GM19467 (cell line): ENCODE measurements at regions not wholly inside any gene's neighbourhood (a gene's known extent, or its start where the extent isn't known, plus 50 kb on each side); places are given as distances from the start of the nearest gene placed in this dataset.

Experiments used
- ATAC-seq: cut with Tn5 transposase; IDR thresholded peaks from one replicate; pipeline ENCODE4 v1.9.1; 2021; ENCODE audit warnings: mild to moderate bottlenecking, moderate library complexity; ENCODE audit not compliant: unreplicated experiment

DNA sequence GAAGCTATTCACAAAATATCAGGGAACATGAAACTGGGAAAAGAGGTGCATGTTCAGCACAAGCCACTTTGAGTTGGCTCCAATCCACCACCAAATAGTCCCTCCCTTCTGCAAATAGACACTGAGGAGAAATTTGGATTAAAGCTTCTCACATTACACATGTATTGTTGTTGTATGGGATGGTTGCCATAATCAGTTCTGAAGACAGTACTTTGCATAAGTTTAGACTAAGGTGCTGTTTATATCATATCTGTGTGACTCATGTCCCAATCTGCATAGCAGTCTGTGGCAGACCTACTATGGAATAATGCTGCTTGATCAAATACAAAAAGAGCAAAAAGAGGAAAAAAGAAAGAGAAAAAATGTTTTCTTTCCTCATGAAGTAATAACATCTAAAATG, 376.7 kb upstream of the DDI1 start:
- no peak for ATAC-seq

DNA sequence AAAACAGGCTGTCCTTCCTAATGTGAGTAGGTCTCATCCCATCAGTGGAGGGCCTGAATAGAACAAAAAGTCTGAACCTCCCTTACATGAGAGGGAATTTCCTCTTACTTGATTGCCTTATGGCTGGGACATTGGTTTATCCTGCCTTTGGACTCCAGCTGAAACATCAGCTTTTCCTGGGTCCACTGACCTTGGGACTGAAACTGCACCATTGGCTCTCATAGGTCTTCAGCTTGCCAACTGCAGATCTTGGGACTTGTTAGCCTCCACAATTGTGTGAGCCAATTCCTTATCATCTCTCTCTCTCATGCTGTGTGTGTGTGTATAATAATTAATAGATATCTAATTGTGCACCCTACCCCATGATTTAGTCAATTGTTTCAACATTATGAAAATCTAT, 375.3 kb upstream of the DDI1 start:
- ATAC-seq = no peak

DNA sequence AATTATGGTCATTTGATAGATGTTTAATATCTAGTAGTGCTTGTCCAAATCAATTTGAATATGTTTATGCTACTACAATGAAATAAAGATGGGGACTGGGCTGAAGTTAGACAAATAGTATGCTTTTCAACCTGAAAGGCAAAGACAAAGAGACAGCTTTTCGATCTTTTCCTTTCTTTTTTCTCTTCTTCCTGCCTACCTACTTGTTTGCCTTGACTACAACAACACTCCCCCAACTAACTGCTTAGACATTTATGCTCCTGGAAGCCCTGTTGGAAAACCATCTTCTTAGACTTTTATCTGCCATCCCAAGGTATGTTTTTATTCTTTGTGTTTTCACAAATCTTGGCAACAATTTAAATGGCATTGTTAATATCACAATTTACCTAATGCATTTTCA, 374.4 kb upstream of the DDI1 start:
- ATAC-seq = no peak

DNA sequence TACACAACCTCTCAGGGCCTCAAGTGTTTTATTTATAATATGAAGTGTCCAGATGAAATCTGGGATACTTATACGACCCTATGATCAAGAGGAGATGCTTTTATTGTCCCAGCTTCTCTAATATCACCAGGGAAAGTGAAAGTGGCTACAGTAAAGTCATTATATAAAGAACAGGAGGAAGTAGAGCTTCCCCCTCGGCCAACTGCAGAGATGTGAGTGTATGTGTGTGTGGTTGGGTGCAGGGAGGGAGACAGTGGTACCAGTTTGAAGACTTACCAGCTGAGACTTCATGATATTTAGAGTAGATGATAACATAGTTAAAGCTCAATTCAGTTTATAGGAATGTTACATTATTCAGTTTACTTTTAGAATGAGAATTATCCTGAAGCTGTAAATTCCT, 373.6 kb upstream of the DDI1 start:
- no peak for ATAC-seq

DNA sequence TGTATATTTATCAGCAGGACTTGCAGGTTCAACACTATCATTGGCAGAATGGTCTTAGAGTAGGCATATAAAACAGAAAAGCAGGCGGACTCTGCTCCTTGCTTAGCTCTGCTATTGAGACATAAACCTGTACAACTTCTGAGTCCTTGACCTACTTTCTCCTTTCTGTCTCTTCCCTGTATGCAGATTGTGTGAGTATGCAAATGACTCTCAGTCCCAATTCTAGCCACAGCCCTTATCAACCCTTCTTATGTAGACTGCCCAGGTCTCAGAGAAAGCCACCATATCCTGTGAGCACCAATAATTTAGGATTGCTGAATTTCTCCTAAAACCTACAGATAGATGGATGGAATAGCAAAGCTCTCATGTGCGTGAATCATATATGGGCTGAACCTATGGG, 367.6 kb upstream of the DDI1 start:
- ATAC-seq = no peak

DNA sequence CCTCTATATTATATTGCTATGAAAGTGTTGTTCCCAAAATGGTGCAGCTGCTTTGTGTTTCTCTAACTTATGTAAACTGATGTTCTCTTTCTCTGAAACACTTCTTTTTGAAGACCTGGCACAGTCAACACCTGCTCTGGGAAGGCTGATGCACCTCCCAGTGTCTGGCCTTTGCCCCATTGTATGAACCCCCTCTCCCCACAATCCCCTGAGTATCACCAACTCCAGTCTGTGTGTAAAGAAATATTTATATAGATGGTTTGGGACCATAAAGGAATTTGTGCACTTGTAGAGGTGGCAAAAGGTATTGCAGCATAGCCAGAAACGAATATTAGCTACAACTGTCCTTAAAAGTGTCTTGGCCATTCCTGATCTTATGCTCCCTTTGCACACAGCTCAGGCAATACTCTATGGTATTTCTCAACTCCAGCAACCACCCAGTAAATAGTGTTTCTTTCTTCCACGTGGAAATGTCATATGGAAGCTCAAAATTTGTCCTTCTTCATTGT, 365.2 kb upstream of the DDI1 start:
- no peak for ATAC-seq

DNA sequence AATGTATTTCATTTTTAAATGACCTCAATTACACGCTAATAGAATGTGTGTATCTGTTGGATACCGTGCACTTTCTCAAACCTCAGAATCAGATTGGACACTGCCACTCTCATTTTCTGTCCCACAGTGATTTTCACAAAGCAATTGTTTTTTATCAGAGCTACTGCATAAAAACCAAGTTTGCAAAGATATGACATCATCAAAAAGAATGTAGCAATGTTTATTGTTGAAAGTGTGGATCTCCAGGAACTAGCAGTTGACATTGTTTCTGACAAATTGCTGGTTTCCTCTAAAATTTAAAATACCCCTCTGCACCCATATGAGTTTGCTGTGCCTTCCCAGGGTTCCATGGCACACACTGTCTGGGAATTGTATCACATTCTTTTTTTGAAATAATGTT, 362.7 kb upstream of the DDI1 start:
- ATAC-seq = no peak

DNA sequence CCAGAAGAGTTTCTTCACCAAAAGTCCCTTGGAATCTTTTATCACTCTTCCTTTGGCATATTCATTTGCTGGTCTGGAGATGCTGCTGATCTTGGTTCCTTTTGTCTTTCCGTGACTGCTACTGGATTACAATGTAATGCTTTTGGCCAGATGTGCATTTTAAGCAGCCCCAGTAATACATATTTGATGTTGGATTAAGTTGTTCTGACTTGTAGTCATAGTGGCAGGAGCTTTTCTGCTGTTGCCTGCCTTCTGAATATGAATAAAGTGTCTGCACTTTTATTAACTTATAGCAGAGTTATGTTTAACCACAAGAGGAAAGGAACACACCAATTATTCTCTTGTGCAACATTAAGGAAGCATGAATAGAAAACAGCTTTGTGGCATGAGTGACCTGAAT, 360.0 kb upstream of the DDI1 start:
- ATAC-seq = no peak

DNA sequence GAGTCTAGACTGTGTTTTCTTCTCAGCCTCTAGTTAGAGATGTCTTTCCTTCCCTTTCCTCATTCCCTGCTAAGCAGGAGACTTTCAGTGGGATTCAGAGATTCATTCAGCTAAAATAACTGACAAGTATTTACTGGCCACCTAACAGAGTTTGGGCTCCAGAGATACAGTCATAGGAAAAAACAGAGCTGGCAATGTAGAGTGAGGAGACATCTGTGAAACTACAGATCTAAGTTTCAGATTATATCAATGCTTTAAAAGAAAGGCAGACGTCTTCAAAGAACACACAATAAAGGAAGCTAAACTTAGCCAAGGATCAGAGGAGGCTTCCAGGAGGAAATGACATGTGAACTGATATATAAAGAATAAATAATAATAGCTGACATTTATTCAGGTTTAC, 355.6 kb upstream of the DDI1 start:
- no peak for ATAC-seq

DNA sequence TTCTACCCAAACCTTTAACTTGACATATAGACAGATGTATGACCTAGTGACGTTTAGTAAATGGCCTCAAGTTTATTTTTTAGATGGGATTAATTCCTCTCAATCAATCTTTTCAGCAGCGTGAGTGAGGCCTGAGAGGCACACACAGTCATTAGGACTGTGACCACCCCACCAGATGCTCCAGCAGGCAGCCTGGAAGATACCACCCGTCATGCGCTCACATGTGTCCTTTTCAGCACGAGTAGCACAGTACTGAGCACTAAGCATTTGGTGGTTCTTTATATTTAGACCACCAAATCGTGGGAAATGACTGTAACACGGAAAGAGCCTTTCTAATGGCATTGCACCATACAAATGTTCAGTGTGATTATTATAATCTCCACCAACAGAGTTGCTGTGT, 354.6 kb upstream of the DDI1 start:
- ATAC-seq = peak; percentile 10

DNA sequence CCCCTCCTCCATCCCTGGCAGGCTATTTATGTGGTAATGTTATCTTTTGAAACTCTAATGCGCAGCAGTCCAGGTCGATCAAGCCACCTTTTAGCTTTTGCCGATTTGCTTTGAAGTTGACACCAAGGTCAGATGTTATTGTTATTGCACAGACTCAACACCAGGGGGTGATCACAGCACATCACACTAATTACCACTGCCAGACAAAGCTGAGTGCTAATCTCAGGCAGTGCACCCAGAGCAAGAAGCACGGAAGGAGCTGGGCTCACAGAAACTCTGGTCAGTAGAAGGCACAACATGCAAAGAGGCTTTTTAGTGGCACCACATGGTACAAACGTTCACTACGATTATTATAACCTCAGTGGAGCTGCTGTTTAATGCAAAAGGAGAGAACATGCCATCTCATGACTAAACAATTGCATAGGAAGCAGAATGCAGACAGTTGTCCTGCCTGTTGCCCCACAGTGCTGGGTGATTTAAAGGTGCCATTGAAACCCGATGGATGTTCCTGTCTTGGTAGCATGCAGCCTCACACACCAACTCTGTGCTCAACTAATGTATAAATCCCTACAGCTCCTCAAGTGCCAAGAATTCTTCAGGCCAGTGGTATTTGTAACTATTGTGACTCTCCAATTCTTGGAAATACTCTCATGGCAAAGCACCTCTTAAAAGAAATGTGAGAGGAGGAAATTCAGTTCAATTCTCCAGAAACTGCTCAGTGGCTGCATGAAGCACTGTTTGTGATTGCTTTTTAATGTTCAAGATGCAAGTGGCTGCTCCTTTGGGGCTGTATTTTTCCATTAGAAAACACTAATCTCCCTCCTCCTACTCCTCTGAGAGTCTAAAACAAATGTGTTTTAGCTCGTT, 353.9 kb upstream of the DDI1 start:
- peak; percentile 95 for ATAC-seq

DNA sequence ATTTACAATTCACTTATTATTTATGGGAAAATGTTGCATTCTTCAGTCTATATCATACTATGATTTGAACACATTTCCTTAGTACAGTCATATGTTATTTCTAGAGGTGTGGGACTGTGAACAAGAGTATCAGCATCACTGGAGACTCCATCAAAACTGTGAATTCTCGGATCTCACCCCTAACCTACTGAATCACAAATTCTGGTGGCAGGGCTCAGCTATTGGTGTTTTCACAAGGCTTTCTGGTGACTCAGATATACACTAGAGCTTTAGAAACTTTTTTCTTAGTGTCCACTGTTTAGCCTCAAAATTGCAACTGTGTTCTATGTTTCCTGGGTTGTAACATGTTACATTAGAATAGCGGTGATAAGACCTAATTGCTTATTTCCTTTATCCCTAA, 352.9 kb upstream of the DDI1 start:
- ATAC-seq = no peak

DNA sequence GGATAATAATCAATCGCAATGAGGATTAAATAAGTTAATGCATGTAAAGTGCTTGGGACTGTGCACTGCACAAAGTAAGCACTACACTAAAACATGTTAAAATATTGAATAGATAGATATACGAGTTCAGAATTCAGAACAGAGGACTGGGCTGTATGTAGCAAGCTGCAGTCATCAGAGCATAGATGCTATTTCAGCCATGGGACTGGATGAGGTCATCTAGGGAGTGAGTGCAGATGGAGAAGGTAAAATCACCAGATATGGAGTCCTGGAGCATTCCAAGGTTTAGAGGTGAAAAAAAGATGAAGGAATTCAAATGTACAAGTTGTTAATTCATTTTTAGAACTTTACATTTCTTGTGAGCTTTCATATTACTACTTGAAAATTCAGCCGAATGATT, 347.5 kb upstream of the DDI1 start:
- ATAC-seq = no peak

DNA sequence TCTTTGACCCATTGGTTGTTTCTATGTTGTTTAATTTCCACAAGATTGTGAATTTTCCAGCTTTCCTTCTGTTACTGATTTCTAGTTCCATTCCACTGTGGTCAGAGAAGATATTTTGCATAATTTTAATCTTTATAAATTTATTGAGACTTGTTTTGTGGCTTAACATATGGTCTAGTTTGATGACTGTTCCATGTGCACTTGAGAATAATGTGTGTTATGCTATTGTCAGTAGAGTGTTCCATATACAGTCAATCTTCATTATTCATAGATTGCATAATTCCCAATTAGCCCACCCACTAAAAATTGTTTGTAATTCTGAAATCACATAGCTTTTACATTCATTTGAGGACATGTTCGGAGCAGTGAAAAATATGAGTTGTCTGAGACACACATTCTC, 346.1 kb upstream of the DDI1 start:
- ATAC-seq = no peak

DNA sequence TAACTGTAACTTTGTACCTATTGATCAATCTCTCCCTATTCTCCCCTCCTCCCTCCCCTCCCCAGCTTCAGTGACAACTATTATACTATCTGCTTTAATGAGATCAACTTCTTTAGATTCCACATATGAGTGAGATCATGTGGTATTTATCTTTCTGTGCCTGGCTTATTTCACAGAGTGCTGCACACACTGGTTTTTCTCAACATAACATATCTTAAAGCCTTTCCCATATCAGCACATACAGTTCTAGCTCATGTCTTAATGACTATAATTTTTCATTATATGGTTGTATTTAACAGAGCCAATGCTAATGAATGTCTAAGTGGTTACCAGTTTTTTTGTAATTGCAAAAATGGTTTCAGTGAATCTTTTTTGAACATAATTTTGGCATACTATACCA, 340.3 kb upstream of the DDI1 start:
- ATAC-seq = no peak

DNA sequence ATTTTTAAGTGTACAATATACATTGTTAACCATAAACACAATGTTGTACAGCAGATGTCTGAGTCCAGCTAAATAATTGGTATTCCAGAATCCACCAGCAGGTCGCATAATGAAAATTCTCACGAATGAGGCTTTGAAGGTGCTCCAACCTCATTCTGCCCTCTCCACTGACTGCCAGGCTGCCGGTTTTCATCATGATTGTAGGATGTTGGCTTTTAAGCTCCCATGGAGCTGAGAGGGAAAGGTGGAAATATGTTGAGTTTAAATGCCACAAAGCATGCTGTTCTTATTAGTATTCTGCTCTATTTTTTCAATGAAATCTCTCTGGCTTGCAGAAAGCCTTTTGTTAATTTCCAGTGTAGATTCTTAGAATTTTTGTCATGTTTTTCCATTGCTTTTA, 337.2 kb upstream of the DDI1 start:
- no peak for ATAC-seq

DNA sequence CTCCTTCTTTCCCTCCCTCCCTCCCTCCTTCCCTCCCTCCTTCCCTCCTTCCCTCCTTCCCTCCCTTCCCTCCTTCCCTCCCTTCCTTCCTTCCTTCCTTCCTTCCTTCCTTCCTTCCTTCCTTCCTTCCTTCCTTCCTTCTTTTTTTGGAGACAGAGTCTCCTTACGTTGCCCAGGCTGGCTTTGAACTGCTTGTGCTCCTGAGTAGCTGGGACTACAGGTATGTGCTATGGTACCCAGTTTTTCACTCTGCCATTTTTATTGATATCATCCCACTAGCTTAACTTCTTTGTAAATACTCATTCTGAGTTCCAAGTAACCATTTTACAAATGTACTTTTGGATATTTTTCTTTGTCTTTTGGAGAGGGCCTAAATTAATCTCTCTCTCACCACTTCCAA, 336.8 kb upstream of the DDI1 start:
- no peak for ATAC-seq

DNA sequence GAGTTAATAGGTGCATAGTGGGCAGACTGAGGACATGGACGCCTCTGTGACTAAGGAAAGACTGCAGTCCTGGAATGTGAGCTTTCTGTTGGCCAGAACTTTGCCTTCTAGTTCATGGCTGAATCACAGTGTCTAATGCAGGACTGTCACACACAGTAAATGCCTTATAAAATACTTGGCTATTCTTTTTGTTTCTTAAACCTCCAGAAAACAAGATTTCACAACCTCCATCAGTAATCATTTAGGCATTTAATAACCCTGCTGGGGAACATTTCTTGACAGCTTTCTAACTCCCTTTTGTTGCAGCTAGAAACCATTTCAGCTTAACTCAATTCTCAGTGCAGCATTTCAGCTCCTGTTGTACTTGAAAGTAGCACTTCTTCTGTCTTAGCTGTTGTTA, 335.8 kb upstream of the DDI1 start:
- ATAC-seq = no peak

DNA sequence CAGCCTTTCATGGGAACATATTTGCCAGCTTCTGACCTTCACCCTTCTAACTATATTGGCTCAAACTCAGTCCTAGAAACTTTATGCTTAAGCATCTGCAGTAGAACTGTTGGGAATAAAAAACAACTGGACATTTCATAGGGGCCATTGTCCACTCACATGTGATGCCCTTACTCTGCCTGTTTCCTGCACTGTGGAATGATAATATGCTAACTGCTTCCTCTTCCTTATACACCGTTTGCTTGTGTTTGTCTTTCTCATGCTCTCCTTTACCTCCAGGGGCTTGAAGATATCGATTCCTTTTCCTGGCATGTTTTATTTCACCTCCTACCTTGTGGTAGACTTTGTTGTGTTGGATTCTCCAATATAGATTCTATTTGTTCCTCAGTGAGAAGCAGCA, 333.0 kb upstream of the DDI1 start:
- no peak for ATAC-seq

DNA sequence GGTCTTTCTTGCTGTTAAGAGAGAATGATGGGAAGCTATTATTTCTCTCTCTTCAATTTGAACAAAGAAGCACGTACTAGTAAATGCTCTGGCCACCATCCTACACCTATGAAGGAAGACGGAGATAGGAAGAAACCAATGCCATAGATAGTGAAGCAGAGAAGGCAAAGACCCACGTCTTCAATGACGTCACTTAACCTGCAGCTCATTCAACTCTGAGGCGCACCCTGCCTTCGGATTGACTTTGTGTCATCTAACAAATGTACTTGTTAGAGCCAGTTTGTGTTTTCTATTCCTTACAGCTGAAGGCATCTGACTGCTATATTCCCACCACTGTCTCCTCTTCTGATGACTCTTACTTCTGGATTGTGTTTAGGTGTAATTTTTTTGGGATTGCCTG, 332.5 kb upstream of the DDI1 start:
- ATAC-seq = no peak

DNA sequence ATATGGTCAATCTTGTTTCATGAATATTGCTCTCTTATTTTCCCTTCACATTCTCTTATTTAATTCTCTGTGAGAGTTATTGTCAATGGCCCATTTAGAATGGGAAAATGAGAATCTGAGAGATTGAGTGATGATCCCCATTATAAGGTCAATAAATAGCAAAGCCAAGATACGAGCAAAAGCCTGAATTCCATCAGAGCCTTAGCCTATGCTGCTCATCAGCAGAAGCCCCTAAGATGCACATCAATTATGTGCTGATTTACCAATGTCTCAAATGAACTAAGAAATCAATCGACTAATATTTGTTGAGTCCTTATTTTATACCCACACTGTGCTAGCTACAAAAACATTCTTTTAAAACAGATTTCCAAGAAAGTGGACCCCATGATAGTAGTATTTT, 330.8 kb upstream of the DDI1 start:
- ATAC-seq = no peak

DNA sequence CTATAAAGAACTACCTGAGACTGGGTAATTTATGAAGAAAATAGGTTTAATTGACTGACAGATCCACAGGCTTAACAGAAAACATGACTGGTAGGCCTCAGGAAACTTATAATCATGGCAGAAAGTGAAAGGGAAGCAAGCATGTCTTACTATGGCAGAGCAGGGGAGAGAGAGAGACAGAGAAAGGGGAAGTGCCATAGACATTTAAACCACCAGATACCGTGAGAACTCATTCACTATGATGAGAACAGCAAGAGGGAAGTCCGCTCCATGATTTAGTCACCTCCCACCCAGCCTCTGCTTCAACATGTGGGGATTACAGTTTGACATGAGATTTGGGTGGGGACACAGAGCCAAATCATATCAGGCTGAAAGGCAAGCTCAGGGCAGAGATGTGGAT, 327.1 kb upstream of the DDI1 start:
- no peak for ATAC-seq

DNA sequence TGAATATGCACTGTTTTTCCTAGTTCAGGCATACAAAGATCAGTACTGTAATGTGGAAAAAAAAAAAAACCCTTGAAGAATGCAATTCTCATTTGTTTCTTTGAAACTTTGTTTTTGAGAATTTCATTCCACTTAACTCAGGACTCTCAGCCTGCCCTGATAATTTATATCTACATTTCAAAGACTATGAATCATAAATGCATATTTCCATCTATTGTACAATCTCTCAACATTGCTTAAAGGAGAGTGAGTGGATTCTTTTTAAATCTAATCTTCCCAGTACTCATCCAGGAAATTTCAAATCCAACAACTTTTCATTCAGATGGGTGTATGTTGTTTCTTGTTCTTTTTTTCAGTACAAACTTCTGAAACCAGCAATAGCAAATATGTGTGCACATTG, 322.2 kb upstream of the DDI1 start:
- ATAC-seq = no peak
